Smooth muscle cell (in vitro differentiated cells): ENCODE measurements at regions not wholly inside any gene's neighbourhood (a gene's known extent, or its start where the extent isn't known, plus 50 kb on each side); places are given as distances from the start of the nearest gene placed in this dataset.

Experiments used
- DNase-seq: peaks from one replicate; lab custom pipeline; 2025; ENCODE audit not compliant: unreplicated experiment; lab: John Stamatoyannopoulos, UW
- H2AFZ ChIP-seq: fragments of 200-600 bp; sonication (generic); 2 replicates; pipeline ENCODE4 v1.6.0; 2016; ENCODE audit warnings: antibody characterized with exemption, low read depth, mild to moderate bottlenecking
- H3F3A ChIP-seq: fragments of 200-600 bp; sonication (generic); 2 replicates; pipeline ENCODE4 v1.6.0; 2017; ENCODE audit warnings: antibody characterized with exemption, low read depth
- H3K27ac ChIP-seq: fragments of 200-600 bp; sonication (generic); 2 replicates; pipeline ENCODE4 v1.5.1; 2016; ENCODE audit warnings: low read depth, mild to moderate bottlenecking
- H3K27me3 ChIP-seq: fragments of 200-600 bp; sonication (generic); 2 replicates; pipeline ENCODE4 v1.6.1; 2016; ENCODE audit warnings: low read depth, mild to moderate bottlenecking
- H3K36me3 ChIP-seq: fragments of 200-600 bp; sonication (generic); 2 replicates; pipeline ENCODE4 v1.5.1; 2016; ENCODE audit warnings: low read depth
- H3K4me1 ChIP-seq: fragments of 200-600 bp; sonication (generic); 2 replicates; pipeline ENCODE4 v1.5.1; 2016; ENCODE audit warnings: low read depth
- H3K4me2 ChIP-seq: fragments of 200-600 bp; sonication (generic); 2 replicates; pipeline ENCODE4 v1.6.0; 2016; ENCODE audit warnings: mild to moderate bottlenecking
- H3K4me3 ChIP-seq: fragments of 200-600 bp; sonication (generic); 2 replicates; pipeline ENCODE4 v1.5.1; 2016; ENCODE audit warnings: mild to moderate bottlenecking
- H3K79me2 ChIP-seq: fragments of 200-600 bp; sonication (generic); 2 replicates; pipeline ENCODE4 v1.6.0; 2016; ENCODE audit warnings: low read depth, mild to moderate bottlenecking
- H3K9ac ChIP-seq: fragments of 200-600 bp; sonication (generic); 2 replicates; pipeline ENCODE4 v1.6.0; 2016; ENCODE audit warnings: low read depth
- H3K9me3 ChIP-seq: fragments of 200-600 bp; sonication (generic); replicated peaks from 2 replicates; pipeline ENCODE4 v1.5.1; 2016; ENCODE audit warnings: low read depth
- H4K20me1 ChIP-seq: fragments of 200-600 bp; sonication (generic); 2 replicates; pipeline ENCODE4 v1.6.0; 2016; ENCODE audit warnings: low read depth
- CTCF ChIP-seq: fragments of 200-600 bp; sonication (generic); IDR thresholded peaks from 2 replicates; pipeline ENCODE4 v1.5.1; 2017; ENCODE audit warnings: borderline replicate concordance, mild to moderate bottlenecking, antibody characterized with exemption; ENCODE audit not compliant: insufficient read depth, poor library complexity, severe bottlenecking
- WGBS: methylation state at CpG from one replicate; pipeline ENCODE4 v1.1.7; 2016; ENCODE audit warnings: low lambda C conversion rate; 5-methylcytosine and 5-hydroxymethylcytosine counted together

GRCh38 chr6:144390202-144390601 is 105.1 kb downstream of the UTRN start:
- no peaks in the 10 kb centered on the region for H3F3A ChIP-seq

GRCh38 chr6:144390886-144391285 is 105.8 kb downstream of the UTRN start:
- Histone ChIP-seq H3K4me2 (no peak overlapping the region), H3K36me3 (no peaks in the 10 kb centered on the region), H3K4me3 (no peak overlapping the region), H3K4me1 (no peaks in the 10 kb centered on the region), H4K20me1 (peaks cover 10% of the 10 kb centered on the region), H3K9ac (no peak overlapping the region), H3K79me2 (peaks cover 5% of the 10 kb centered on the region), H2AFZ (no peak overlapping the region), H3F3A (no peaks in the 10 kb centered on the region), H3K9me3 (no peaks in the 10 kb centered on the region), H3K27ac (no peak overlapping the region), H3K27me3 (no peaks in the 10 kb centered on the region)
- TF ChIP-seq CTCF, result no peak
- DNase-seq, result no peak

More at GRCh38 chr6:144390202-144390601, 105.1 kb downstream of the UTRN start:
- Histone ChIP-seq H2AFZ (no peak overlapping the region), H3K9ac (no peak overlapping the region), H3K4me1 (no peaks in the 10 kb centered on the region), H3K4me3 (no peak overlapping the region), H4K20me1 (peaks cover 9% of the 10 kb centered on the region), H3K9me3 (no peaks in the 10 kb centered on the region), H3K36me3 (no peaks in the 10 kb centered on the region), H3K27ac (no peak overlapping the region), H3K27me3 (no peaks in the 10 kb centered on the region), H3K79me2 (peaks cover 5% of the 10 kb centered on the region), H3K4me2 (no peak overlapping the region)
- DNase-seq, result no peak
- TF ChIP-seq CTCF, result no peak
- WGBS, result 81% methylated on average over 5 of the region's 5 CpGs

- Histone ChIP-seq H3K27me3 (no peaks in the 10 kb centered on the region), H3K4me1 (no peaks in the 10 kb centered on the region), H3K79me2 (peaks cover 5% of the 10 kb centered on the region), H3K4me2 (no peak overlapping the region), H3K9me3 (no peaks in the 10 kb centered on the region), H4K20me1 (peaks cover 10% of the 10 kb centered on the region), H3K4me3 (no peak overlapping the region), H3F3A (no peaks in the 10 kb centered on the region), H3K36me3 (no peaks in the 10 kb centered on the region), H3K9ac (no peak overlapping the region), H2AFZ (no peak overlapping the region), H3K27ac (no peak overlapping the region)
- WGBS, result 94% methylated on average over 1 of the region's 1 CpG
- DNase-seq, result no peak
- TF ChIP-seq CTCF, result no peak
These were observed 107.4 kb downstream of the UTRN start for GRCh38 chr6:144392536-144392935.

- 96% methylated on average over 4 of the region's 4 CpGs for WGBS
- Histone ChIP-seq H3K27me3 (no peaks in the 10 kb centered on the region), H4K20me1 (peaks cover 6% of the 10 kb centered on the region), H3K4me1 (no peaks in the 10 kb centered on the region), H3K9me3 (no peaks in the 10 kb centered on the region), H3K9ac (no peak overlapping the region), H3K36me3 (no peaks in the 10 kb centered on the region), H3F3A (no peaks in the 10 kb centered on the region), H3K27ac (no peak overlapping the region), H3K4me3 (no peak overlapping the region), H3K4me2 (no peak overlapping the region), H2AFZ (no peak overlapping the region), H3K79me2 (peaks cover 10% of the 10 kb centered on the region)
- TF ChIP-seq CTCF, result no peak
- no peak for DNase-seq
These were observed 109.1 kb downstream of the UTRN start for GRCh38 chr6:144394210-144394609.
